ENCODE measurements at regions not wholly inside any gene's neighbourhood (a gene's known extent, or its start where the extent isn't known, plus 50 kb on each side); places are given as distances from the start of the nearest gene placed in this dataset.

- Histone ChIP-seq H3K9ac (ENCODE audit: low read length) (no peak overlapping the region), H4K8ac (ENCODE audit: low read length) (no peak overlapping the region), H3K36me3 (ENCODE audit: control insufficient read depth in 1 of 2, insufficient read depth in 2 of 2, low read depth in 1 of 2, low read length in 2 of 2) (no peaks in the 10 kb centered on the region), H3K9me3 (ENCODE audit: control insufficient read depth, low read length) (no peaks in the 10 kb centered on the region), H3K23ac (ENCODE audit: low read length in 2 of 2) (no peak overlapping the region), H2BK15ac (ENCODE audit: low read depth, poor library complexity, severe bottlenecking) (no peak overlapping the region), H3K4me1 (ENCODE audit: control insufficient read depth, insufficient read depth, low read depth, low read length) (no peaks in the 10 kb centered on the region), H2BK5ac (ENCODE audit: low read depth, low read length, poor library complexity, severe bottlenecking) (no peak overlapping the region), H3K79me1 (replicated peaks; ENCODE audit: low read length, poor library complexity, severe bottlenecking) (no peaks in the 10 kb centered on the region), H3K27me3 (ENCODE audit: control insufficient read depth in 1 of 2, insufficient read depth in 1 of 2, low read length in 2 of 2) (no peaks in the 10 kb centered on the region), H3K14ac (ENCODE audit: low read length in 2 of 2) (no peak overlapping the region), H2AFZ (ENCODE audit: low read depth, low read length) (no peak overlapping the region), H4K91ac (ENCODE audit: low read length) (no peak overlapping the region), H3K27ac (ENCODE audit: low read length, poor library complexity, severe bottlenecking) (no peak overlapping the region), H3K4me2 (ENCODE audit: low read length, poor library complexity, severe bottlenecking) (no peak overlapping the region), H2BK120ac (ENCODE audit: low read depth, low read length) (no peak overlapping the region), H3K18ac (ENCODE audit: low read depth in 1 of 2, low read length in 2 of 2) (no peak overlapping the region), H3K4me3 (ENCODE audit: insufficient read depth in 1 of 2, low read depth in 1 of 2, low read length in 2 of 2) (no peak overlapping the region), H2BK12ac (ENCODE audit: low read length in 2 of 2) (no peak overlapping the region), H3K4ac (ENCODE audit: low read depth in 1 of 2, low read length in 2 of 2) (no peak overlapping the region), H2AK5ac (ENCODE audit: low read length, severe bottlenecking) (no peak overlapping the region)
- no CpG with 5 or more reads among the region's 3 CpGs for WGBS
- no peak for DNase-seq
Observed at GRCh38 chr7:94177441-94177840, 173.3 kb upstream of the BET1 start.

DNA sequence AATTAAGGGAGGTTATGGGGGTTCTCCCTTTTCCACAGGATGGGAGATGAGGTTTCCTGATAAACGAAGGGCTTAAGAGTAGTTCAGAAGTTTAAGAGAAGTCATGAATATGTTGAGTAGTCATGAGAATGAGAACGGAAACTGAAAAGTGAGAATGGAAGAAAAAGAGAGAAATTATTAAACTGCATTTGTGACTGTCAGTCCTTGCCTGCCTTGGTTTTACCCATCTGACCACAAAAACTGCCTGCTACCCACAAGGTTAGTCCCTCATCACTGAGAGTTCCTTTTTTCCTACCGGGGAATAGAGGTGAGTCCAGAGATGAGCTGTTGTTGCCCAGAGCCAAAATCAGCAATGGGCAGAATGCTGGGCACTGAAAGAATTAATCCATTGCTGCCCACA, 174.1 kb upstream of the BET1 start:
- Histone ChIP-seq H3K79me1 (replicated peaks; ENCODE audit: low read length, poor library complexity, severe bottlenecking) (no peaks in the 10 kb centered on the region), H3K14ac (ENCODE audit: low read length in 2 of 2) (no peak overlapping the region), H2BK5ac (ENCODE audit: low read depth, low read length, poor library complexity, severe bottlenecking) (no peak overlapping the region), H3K9me3 (ENCODE audit: control insufficient read depth, low read length) (no peaks in the 10 kb centered on the region), H3K4me2 (ENCODE audit: low read length, poor library complexity, severe bottlenecking) (no peak overlapping the region), H4K8ac (ENCODE audit: low read length) (no peak overlapping the region), H3K4me1 (ENCODE audit: control insufficient read depth, insufficient read depth, low read depth, low read length) (no peaks in the 10 kb centered on the region), H2AFZ (ENCODE audit: low read depth, low read length) (no peak overlapping the region), H3K4me3 (ENCODE audit: insufficient read depth in 1 of 2, low read depth in 1 of 2, low read length in 2 of 2) (no peak overlapping the region), H3K18ac (ENCODE audit: low read depth in 1 of 2, low read length in 2 of 2) (peak overlapping the region in 1 of 2 experiments; percentile 44), H2BK15ac (ENCODE audit: low read depth, poor library complexity, severe bottlenecking) (no peak overlapping the region), H3K4ac (ENCODE audit: low read depth in 1 of 2, low read length in 2 of 2) (peak overlapping the region in 1 of 2 experiments; percentile 53), H3K9ac (ENCODE audit: low read length) (no peak overlapping the region), H3K36me3 (ENCODE audit: control insufficient read depth in 1 of 2, insufficient read depth in 2 of 2, low read depth in 1 of 2, low read length in 2 of 2) (no peaks in the 10 kb centered on the region), H3K27me3 (ENCODE audit: control insufficient read depth in 1 of 2, insufficient read depth in 1 of 2, low read length in 2 of 2) (no peaks in the 10 kb centered on the region), H2BK120ac (ENCODE audit: low read depth, low read length) (no peak overlapping the region), H3K27ac (ENCODE audit: low read length, poor library complexity, severe bottlenecking) (no peak overlapping the region), H2BK12ac (ENCODE audit: low read length in 2 of 2) (peak overlapping the region in 1 of 2 experiments; percentile 6), H2AK5ac (ENCODE audit: low read length, severe bottlenecking) (no peak overlapping the region), H4K91ac (ENCODE audit: low read length) (no peak overlapping the region), H3K23ac (ENCODE audit: low read length in 2 of 2) (no peak overlapping the region)
- DNase-seq, result no peak
- WGBS, result 93% methylated on average over 2 of the region's 3 CpGs

DNA sequence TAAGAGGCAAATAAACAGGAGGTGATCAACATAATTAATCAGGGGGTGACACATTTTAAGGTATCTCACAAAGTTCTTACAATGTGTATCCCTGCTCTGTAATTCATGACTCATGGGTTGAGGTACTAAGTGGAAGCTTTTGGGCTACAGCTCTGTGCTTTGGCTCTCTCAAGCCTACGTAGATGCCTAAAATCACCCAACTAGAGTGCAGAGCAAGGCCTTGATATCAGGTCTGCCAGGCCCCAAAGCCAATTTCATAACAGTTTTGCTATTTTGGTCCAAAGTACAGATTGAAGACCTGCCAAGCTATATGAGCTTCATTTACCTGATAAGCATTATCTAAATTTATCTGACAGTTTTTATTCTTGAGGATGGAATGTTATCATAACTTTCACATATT, 175.3 kb upstream of the BET1 start:
- Histone ChIP-seq H3K4me1 (ENCODE audit: control insufficient read depth, insufficient read depth, low read depth, low read length) (no peaks in the 10 kb centered on the region), H3K27ac (ENCODE audit: low read length, poor library complexity, severe bottlenecking) (no peak overlapping the region), H3K4me2 (ENCODE audit: low read length, poor library complexity, severe bottlenecking) (no peak overlapping the region), H4K91ac (ENCODE audit: low read length) (no peak overlapping the region), H3K79me1 (replicated peaks; ENCODE audit: low read length, poor library complexity, severe bottlenecking) (no peaks in the 10 kb centered on the region), H4K8ac (ENCODE audit: low read length) (no peak overlapping the region), H2BK120ac (ENCODE audit: low read depth, low read length) (no peak overlapping the region), H3K18ac (ENCODE audit: low read depth in 1 of 2, low read length in 2 of 2) (peak overlapping the region in 1 of 2 experiments; percentile 71), H2BK12ac (ENCODE audit: low read length in 2 of 2) (peak overlapping the region; percentile 66 to 96), H2BK5ac (ENCODE audit: low read depth, low read length, poor library complexity, severe bottlenecking) (no peak overlapping the region), H3K27me3 (ENCODE audit: control insufficient read depth in 1 of 2, insufficient read depth in 1 of 2, low read length in 2 of 2) (no peaks in the 10 kb centered on the region), H3K14ac (ENCODE audit: low read length in 2 of 2) (no peak overlapping the region), H3K36me3 (ENCODE audit: control insufficient read depth in 1 of 2, insufficient read depth in 2 of 2, low read depth in 1 of 2, low read length in 2 of 2) (no peaks in the 10 kb centered on the region), H2BK15ac (ENCODE audit: low read depth, poor library complexity, severe bottlenecking) (peak overlapping the region; percentile 63), H3K9ac (ENCODE audit: low read length) (no peak overlapping the region), H3K4ac (ENCODE audit: low read depth in 1 of 2, low read length in 2 of 2) (no peak overlapping the region), H2AFZ (ENCODE audit: low read depth, low read length) (no peak overlapping the region), H3K23ac (ENCODE audit: low read length in 2 of 2) (no peak overlapping the region), H3K4me3 (ENCODE audit: insufficient read depth in 1 of 2, low read depth in 1 of 2, low read length in 2 of 2) (no peak overlapping the region), H2AK5ac (ENCODE audit: low read length, severe bottlenecking) (no peak overlapping the region), H3K9me3 (ENCODE audit: control insufficient read depth, low read length) (no peaks in the 10 kb centered on the region)
- WGBS, result 100% methylated on average over 1 of the region's 1 CpG
- DNase-seq, result no peak

GRCh38 chr7:94182066-94182465, 177.9 kb upstream of the BET1 start:
- DNase-seq, result peak; percentile 84
- H3K9me3 ChIP-seq (ENCODE audit: control insufficient read depth, low read length), result peaks cover 1% of the 10 kb centered on the region

More at GRCh38 chr7:94182066-94182465, 177.9 kb upstream of the BET1 start:
- H4K91ac ChIP-seq (ENCODE audit: low read length), result peak overlapping the region; percentile 92
- peak overlapping the region; percentile 66 for H2BK15ac ChIP-seq (ENCODE audit: low read depth, poor library complexity, severe bottlenecking)
- H3K14ac ChIP-seq (ENCODE audit: low read length in 2 of 2), result no peak overlapping the region
- peak overlapping the region in 1 of 2 experiments; percentile 2 for H3K4ac ChIP-seq (ENCODE audit: low read depth in 1 of 2, low read length in 2 of 2)
- H3K36me3 ChIP-seq (ENCODE audit: control insufficient read depth in 1 of 2, insufficient read depth in 2 of 2, low read depth in 1 of 2, low read length in 2 of 2), result no peaks in the 10 kb centered on the region
- WGBS, result 0% methylated on average over 1 of the region's 1 CpG
- no peak overlapping the region for H3K4me3 ChIP-seq (ENCODE audit: insufficient read depth in 1 of 2, low read depth in 1 of 2, low read length in 2 of 2)
- no peaks in the 10 kb centered on the region for H3K4me1 ChIP-seq (ENCODE audit: control insufficient read depth, insufficient read depth, low read depth, low read length)
- H3K18ac ChIP-seq (ENCODE audit: low read depth in 1 of 2, low read length in 2 of 2), result peak overlapping the region; percentile 13 to 87
- H4K8ac ChIP-seq (ENCODE audit: low read length), result peak overlapping the region; percentile 86
- no peak overlapping the region for H2BK5ac ChIP-seq (ENCODE audit: low read depth, low read length, poor library complexity, severe bottlenecking)
- H2AFZ ChIP-seq (ENCODE audit: low read depth, low read length), result no peak overlapping the region
- peak overlapping the region; percentile 91 for H3K9ac ChIP-seq (ENCODE audit: low read length)
- H2BK12ac ChIP-seq (ENCODE audit: low read length in 2 of 2), result peak overlapping the region; percentile 49 to 87
- no peak overlapping the region for H2AK5ac ChIP-seq (ENCODE audit: low read length, severe bottlenecking)
- no peaks in the 10 kb centered on the region for H3K79me1 ChIP-seq (replicated peaks; ENCODE audit: low read length, poor library complexity, severe bottlenecking)
- H3K4me2 ChIP-seq (ENCODE audit: low read length, poor library complexity, severe bottlenecking), result no peak overlapping the region
- no peaks in the 10 kb centered on the region for H3K27me3 ChIP-seq (ENCODE audit: control insufficient read depth in 1 of 2, insufficient read depth in 1 of 2, low read length in 2 of 2)
- no peak overlapping the region for H3K23ac ChIP-seq (ENCODE audit: low read length in 2 of 2)
- peak overlapping the region; percentile 15 for H3K27ac ChIP-seq (ENCODE audit: low read length, poor library complexity, severe bottlenecking)
- H2BK120ac ChIP-seq (ENCODE audit: low read depth, low read length), result no peak overlapping the region

Measured in mesenchymal stem cell (in vitro differentiated cells and primary cell).